Panc1 (cell line): ENCODE measurements at regions not wholly inside any gene's neighbourhood (a gene's known extent, or its start where the extent isn't known, plus 50 kb on each side); places are given as distances from the start of the nearest gene placed in this dataset.

ENCODE experiments used
- ATAC-seq: fragments of 200-7000 bp; cut with Tn5 transposase; 2 replicates; pipeline ENCODE4 v1.9.1; 2020; ENCODE audit warnings: mild to moderate bottlenecking, moderate library complexity
- BruUV-seq: library from RNA; stranded (reverse); fragments of 400-500 nt; replicated peaks from 2 replicates; lab custom pipeline; 2021; lab: Mats Ljungman, UMichigan
- CTCF ChIA-PET: fragments of 300-600 bp; sonication (Branson Sonifier 250); formaldehyde crosslinking; loops from one replicate; lab custom pipeline; 2022; ENCODE audit warnings: antibody characterized with exemption; lab: Charles Lee
- POLR2A ChIA-PET: fragments of 300-600 bp; sonication (Branson Sonifier 250); formaldehyde crosslinking; loops from one replicate; lab custom pipeline; 2022; ENCODE audit warnings: antibody characterized with exemption; lab: Charles Lee
- DNase-seq: peaks from one replicate; pipeline ENCODE4 v3.0.0-alpha.2; 2010; ENCODE audit warnings: low read depth, low spot score
- H3K27ac ChIP-seq: 2 replicates; pipeline ENCODE4 v1.5.1; 2011; ENCODE audit warnings: mild to moderate bottlenecking, low read length, inconsistent platforms
- H3K27me3 ChIP-seq: fragments of 200-500 bp; sonication (Bioruptor generic); 2 replicates; pipeline ENCODE4 v1.6.0; 2014; ENCODE audit warnings: low read length, inconsistent platforms; ENCODE audit not compliant: control insufficient read depth, insufficient read depth
- H3K36me3 ChIP-seq: fragments of 200-500 bp; sonication (Bioruptor generic); 2 replicates; pipeline ENCODE4 v1.5.1; 2014; ENCODE audit warnings: inconsistent platforms, mild to moderate bottlenecking, low read length, moderate library complexity; ENCODE audit not compliant: control insufficient read depth, insufficient read depth
- H3K4me1 ChIP-seq: 2 replicates; pipeline ENCODE4 v1.5.1; 2011; ENCODE audit warnings: inconsistent platforms, mild to moderate bottlenecking, low read length, moderate library complexity; ENCODE audit not compliant: control insufficient read depth, insufficient read depth
- H3K4me3 ChIP-seq, 2 experiments: 2 replicates each; pipeline ENCODE4 v1.5.1; 2011 to 2012; ENCODE audit warnings: low read depth in 2 of 2, low read length in 2 of 2, mild to moderate bottlenecking in 2 of 2, inconsistent platforms in 1 of 2, moderate library complexity in 1 of 2
- H3K9me3 ChIP-seq: fragments of 200-500 bp; sonication (Bioruptor generic); 2 replicates; pipeline ENCODE4 v1.5.1; 2014; ENCODE audit warnings: low read depth, mild to moderate bottlenecking, inconsistent platforms, low read length, moderate library complexity; ENCODE audit not compliant: control insufficient read depth, insufficient read depth
- CTCF ChIP-seq: fragments of 450-650 bp; IDR thresholded peaks from 2 replicates; pipeline ENCODE4 v1.5.1; 2017; ENCODE audit warnings: mild to moderate bottlenecking
- POLR2AphosphoS5 ChIP-seq: IDR thresholded peaks from 2 replicates; pipeline ENCODE4 v1.6.1; 2012; ENCODE audit warnings: mild to moderate bottlenecking, low read depth, low read length, moderate library complexity
- REST ChIP-seq, 2 experiments: IDR thresholded peaks; 2 replicates each; pipeline ENCODE4 v1.6.1; 2011 to 2012; ENCODE audit warnings: low read depth in 2 of 2, control low read depth in 1 of 2, low read length in 1 of 2, mild to moderate bottlenecking in 1 of 2, moderate library complexity in 1 of 2; ENCODE audit not compliant: insufficient read depth in 1 of 2
- SIN3A ChIP-seq: IDR thresholded peaks from 2 replicates; pipeline ENCODE4 v1.6.1; 2012; ENCODE audit warnings: low read depth, mild to moderate bottlenecking, low read length, moderate library complexity, borderline replicate concordance; ENCODE audit not compliant: insufficient read depth
- TCF7L2 ChIP-seq: IDR thresholded peaks from 2 replicates; pipeline ENCODE4 v1.6.1; 2011; ENCODE audit warnings: mild to moderate bottlenecking, low read depth, low read length, inconsistent platforms
- in situ Hi-C: cut with HindIII; loops from 2 replicates; pipeline ENCODE4 v1.10.0; 2016; ENCODE audit warnings: low sequenced_read_pairs, low pct_unique_long_range_greater_than_20kb
- intact Hi-C: fragments of 100-400 bp; cut with micrococcal nuclease; formaldehyde crosslinking; loops from one replicate; pipeline ENCODE4 v1.10.0; 2022; ENCODE audit not compliant: unreplicated experiment

GRCh38 chr15:96494505-96494904 is 164.0 kb downstream of the NR2F2 start:
- H3K27me3 ChIP-seq = 0 out of 2 replicates have a peak, but pooled peaks cover 2% of the 10 kb centered on the region
- no peak for DNase-seq
- no peaks in the 10 kb centered on the region for H3K36me3 ChIP-seq
- TF ChIP-seq TCF7L2 = no peak
- no peak for TF ChIP-seq POLR2AphosphoS5
- no peak for TF ChIP-seq REST (IDR thresholded peaks at IDR 0.05; ENCODE audit: insufficient read depth in 1 of 2, low read depth in 2 of 2, low read length in 1 of 2)
- TF ChIP-seq SIN3A = no peak
- TF ChIP-seq CTCF = no peak
- no peak for ATAC-seq
- CTCF ChIA-PET = no interaction called here
- H3K4me3 ChIP-seq = no peak overlapping the region
- no TSS peak for BruUV-seq
- no peaks in the 10 kb centered on the region for H3K9me3 ChIP-seq
- POLR2A ChIA-PET = no interaction called here
- in situ Hi-C loops = no loop called here
- no peaks in the 10 kb centered on the region for H3K4me1 ChIP-seq
- H3K27ac ChIP-seq = no peak overlapping the region
- intact Hi-C loops = no loop called here

- no peak overlapping the region for H3K4me3 ChIP-seq
- no peaks in the 10 kb centered on the region for H3K4me1 ChIP-seq
- DNase-seq (no peak), ATAC-seq (no peak)
- in situ Hi-C loops = no loop called here
- no peaks in the 10 kb centered on the region for H3K9me3 ChIP-seq
- intact Hi-C loops = no loop called here
- ChIA-PET POLR2A (no interaction called here), CTCF (no interaction called here)
- H3K27ac ChIP-seq = no peak overlapping the region
- H3K27me3 ChIP-seq = 0 out of 2 replicates have a peak, but pooled peaks cover 2% of the 10 kb centered on the region
- no peaks in the 10 kb centered on the region for H3K36me3 ChIP-seq
- TF ChIP-seq SIN3A = no peak
- TF ChIP-seq REST (IDR thresholded peaks at IDR 0.05; ENCODE audit: insufficient read depth in 1 of 2, low read depth in 2 of 2, low read length in 1 of 2) = no peak
- TF ChIP-seq POLR2AphosphoS5 = no peak
- no peak for TF ChIP-seq TCF7L2
- TF ChIP-seq CTCF = no peak
- BruUV-seq = no TSS peak
Measured at GRCh38 chr15:96495386-96495785, 164.9 kb downstream of the NR2F2 start.
